ENCODE measurements at regions not wholly inside any gene's neighbourhood (a gene's known extent, or its start where the extent isn't known, plus 50 kb on each side); places are given as distances from the start of the nearest gene placed in this dataset.

DNA sequence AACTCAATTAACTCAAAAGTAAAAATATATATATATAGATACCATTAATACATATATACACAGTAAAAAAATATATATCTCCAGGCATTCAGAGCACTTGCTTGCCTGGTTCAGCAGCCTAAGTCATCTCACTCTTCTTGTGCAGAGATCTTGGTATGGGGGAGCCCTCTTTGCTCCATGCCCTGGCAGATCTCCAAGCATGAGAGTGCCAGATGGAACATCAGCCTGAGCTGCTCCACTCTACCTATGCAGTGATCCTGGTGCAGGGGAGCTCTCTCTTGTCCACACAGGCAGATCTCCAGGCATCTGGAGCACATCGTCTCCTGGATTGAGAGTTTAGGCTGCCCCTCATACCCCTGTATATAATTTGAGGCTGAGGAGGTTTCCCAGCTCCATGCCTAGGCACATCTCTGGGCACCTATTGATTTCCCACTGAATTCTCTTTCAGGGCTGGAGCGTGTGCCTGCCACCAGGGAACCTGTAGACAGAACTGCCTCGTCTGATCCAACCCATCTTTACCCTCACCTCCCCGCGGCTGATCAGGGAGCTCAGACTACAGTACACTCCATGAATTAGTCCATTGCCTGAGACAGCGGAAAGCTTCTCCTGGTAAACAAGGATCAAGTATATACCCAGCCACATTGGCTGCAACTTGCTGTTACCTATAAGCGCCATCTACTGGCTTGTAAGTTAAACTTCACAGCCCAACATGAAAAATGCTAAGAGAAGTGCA lies 342.4 kb upstream of the GRIA1 start:
- Histone ChIP-seq H3K9me3 (no peaks in the 10 kb centered on the region), H3K27me3 (no peaks in the 10 kb centered on the region), H3K9ac (ENCODE audit: low read depth in 2 of 2, low read length in 2 of 2) (no peak overlapping the region), H3K4me1 (no peaks in the 10 kb centered on the region), H3K27ac (no peak overlapping the region), H3K36me3 (no peaks in the 10 kb centered on the region), H3K4me3 (no peak overlapping the region)
- peak; percentile 37 for TF ChIP-seq CTCF (IDR thresholded peaks at IDR 0.05)
- intact Hi-C loops (cut with DNase I) = loop anchor here (5.0 kb wide), 1 partner anchor 586 kb away; no protein-coding TSS in a partner anchor
- no peak for DNase-seq

DNA sequence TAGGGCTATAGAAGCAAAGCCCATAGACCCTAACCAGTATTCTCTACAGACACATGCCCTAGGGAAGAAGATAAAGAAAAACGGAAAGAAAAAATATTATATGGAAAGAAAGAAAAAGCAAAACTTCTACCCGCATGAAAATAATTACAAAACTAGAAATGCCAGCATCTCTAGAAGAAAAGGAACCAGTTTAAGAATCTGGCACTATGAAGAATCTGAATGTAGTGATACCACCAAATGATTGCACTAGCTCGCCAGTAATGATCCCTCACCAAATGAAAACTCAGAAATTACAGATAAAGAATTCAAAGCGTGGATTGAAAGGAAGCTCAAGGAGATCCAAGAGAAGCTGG lies 341.9 kb upstream of the GRIA1 start:
- peak; percentile 10 for TF ChIP-seq CTCF (IDR thresholded peaks at IDR 0.05)
- no peak overlapping the region for H3K4me3 ChIP-seq
- H3K36me3 ChIP-seq = no peaks in the 10 kb centered on the region
- no peaks in the 10 kb centered on the region for H3K27me3 ChIP-seq
- H3K9me3 ChIP-seq = no peaks in the 10 kb centered on the region
- no peak overlapping the region for H3K9ac ChIP-seq (ENCODE audit: low read depth in 2 of 2, low read length in 2 of 2)
- no peak overlapping the region for H3K27ac ChIP-seq
- intact Hi-C loops (cut with DNase I) = loop anchor here (5.0 kb wide), 1 partner anchor 586 kb away; no protein-coding TSS in a partner anchor
- DNase-seq = no peak
- no peaks in the 10 kb centered on the region for H3K4me1 ChIP-seq

- Histone ChIP-seq H3K9ac (ENCODE audit: low read depth in 2 of 2, low read length in 2 of 2) (no peak overlapping the region), H3K9me3 (no peaks in the 10 kb centered on the region), H3K4me1 (no peaks in the 10 kb centered on the region), H3K36me3 (no peaks in the 10 kb centered on the region), H3K27ac (no peak overlapping the region), H3K4me3 (no peak overlapping the region), H3K27me3 (no peaks in the 10 kb centered on the region)
- TF ChIP-seq CTCF (IDR thresholded peaks at IDR 0.05) = no peak
- intact Hi-C loops (cut with DNase I) = no loop called here
- no peak for DNase-seq
Observed at GRCh38 chr5:153151558-153151957, 338.9 kb upstream of the GRIA1 start.

- Histone ChIP-seq H3K4me1 (no peaks in the 10 kb centered on the region), H3K9ac (ENCODE audit: low read depth in 2 of 2, low read length in 2 of 2) (no peak overlapping the region), H3K4me3 (no peak overlapping the region), H3K36me3 (no peaks in the 10 kb centered on the region), H3K27ac (no peak overlapping the region), H3K27me3 (no peaks in the 10 kb centered on the region), H3K9me3 (no peaks in the 10 kb centered on the region)
- intact Hi-C loops (cut with DNase I) = no loop called here
- DNase-seq = no peak
- no peak for TF ChIP-seq CTCF (IDR thresholded peaks at IDR 0.05)
Observed at GRCh38 chr5:153153086-153153485, 337.4 kb upstream of the GRIA1 start.

DNA sequence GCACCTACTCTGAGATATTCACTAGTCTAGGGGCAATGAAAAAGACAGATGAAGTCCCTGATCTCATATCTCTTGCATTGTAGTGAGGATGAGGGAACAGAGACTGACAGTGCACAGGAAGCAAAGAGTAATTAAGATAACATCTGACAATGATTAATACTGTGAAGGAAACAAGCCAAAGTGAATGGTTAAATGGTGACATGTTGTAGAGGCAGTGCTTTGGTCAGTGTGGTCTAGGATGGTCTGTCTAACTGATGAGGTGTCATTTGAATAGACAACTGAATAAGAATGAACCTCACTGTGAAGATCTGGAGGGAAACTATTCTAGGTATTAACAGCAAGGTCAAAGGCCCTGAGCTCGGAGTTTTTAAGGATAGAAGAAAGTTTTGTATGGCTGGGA lies 333.3 kb upstream of the GRIA1 start:
- Histone ChIP-seq H3K9me3 (no peaks in the 10 kb centered on the region), H3K27me3 (no peaks in the 10 kb centered on the region), H3K36me3 (no peaks in the 10 kb centered on the region), H3K4me1 (no peaks in the 10 kb centered on the region), H3K4me3 (no peak overlapping the region), H3K27ac (no peak overlapping the region), H3K9ac (ENCODE audit: low read depth in 2 of 2, low read length in 2 of 2) (no peak overlapping the region)
- DNase-seq = no peak
- TF ChIP-seq CTCF (IDR thresholded peaks at IDR 0.05) = no peak
- intact Hi-C loops (cut with DNase I) = no loop called here

Measured in colonic mucosa (tissue), 4 donors.